DMS153 treated with DMSO at 0.1 percent for 48 hours (cell line): ENCODE measurements at regions not wholly inside any gene's neighbourhood (a gene's known extent, or its start where the extent isn't known, plus 50 kb on each side); places are given as distances from the start of the nearest gene placed in this dataset.

Experiments
- DNase-seq: peaks from one replicate; lab custom pipeline; 2025; ENCODE audit not compliant: unreplicated experiment; lab: John Stamatoyannopoulos, UW

- no peak for DNase-seq
Measured at GRCh38 chr1:14334336-14335176, 263.9 kb upstream of the KAZN start.

DNA sequence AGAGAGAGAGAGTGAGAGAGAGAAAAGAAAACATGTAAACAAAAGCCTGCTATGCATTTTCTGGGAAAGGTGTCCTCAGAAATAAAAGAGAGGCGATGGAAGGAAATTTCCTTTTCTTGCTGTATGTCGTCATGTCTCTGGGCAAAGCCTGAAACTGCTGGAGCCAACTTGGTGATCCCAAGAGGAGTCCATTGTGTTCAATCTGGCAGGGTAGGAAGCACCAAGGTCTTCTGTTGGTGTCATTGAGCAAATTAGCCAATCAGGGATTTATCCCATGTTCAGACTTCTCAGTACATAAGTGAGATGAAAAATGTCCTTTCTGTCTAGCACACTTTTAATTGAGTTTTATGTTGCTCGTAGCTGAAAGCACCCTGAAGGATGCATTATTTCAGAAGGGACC lies 260.0 kb upstream of the KAZN start:
- no peak for DNase-seq

- no peak for DNase-seq
Measured at GRCh38 chr1:14339288-14339687, 259.2 kb upstream of the KAZN start.

DNA sequence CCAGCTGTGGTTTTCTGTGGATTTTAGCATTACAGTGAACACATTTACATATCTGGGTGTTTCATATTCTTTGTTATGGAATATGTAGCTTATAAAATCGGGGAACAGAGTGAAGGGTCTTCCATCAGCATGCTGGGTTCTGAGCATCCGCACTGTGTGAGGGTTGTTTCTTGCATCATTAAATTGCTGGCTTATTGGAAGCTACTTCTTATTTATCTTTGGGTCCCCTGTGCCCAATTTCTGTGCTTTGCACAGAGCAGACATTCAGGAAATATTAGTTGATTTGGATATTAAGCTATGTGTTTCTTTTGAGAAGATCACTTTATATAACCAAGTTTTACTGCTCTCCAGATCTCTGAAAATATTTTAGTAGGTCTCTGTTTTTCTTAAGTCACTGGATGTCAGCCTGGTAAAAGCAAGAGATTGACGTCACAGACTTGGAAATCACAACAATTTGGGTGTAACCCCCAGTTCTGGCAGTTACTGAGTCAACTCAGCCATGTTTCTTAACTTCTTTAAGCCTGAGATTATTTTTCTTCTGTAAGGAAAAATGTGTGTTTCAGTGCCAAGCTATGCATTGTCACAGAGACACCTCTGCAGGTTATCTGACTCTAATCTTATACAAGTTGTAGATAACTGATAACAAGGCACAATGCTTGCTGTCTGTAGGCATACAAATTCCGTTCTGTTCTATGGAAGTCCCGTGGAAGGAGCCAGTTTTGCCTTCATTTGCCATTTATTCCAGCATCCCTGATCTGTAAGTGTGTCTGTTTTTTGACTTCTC lies 258.3 kb upstream of the KAZN start:
- no peak for DNase-seq

DNA sequence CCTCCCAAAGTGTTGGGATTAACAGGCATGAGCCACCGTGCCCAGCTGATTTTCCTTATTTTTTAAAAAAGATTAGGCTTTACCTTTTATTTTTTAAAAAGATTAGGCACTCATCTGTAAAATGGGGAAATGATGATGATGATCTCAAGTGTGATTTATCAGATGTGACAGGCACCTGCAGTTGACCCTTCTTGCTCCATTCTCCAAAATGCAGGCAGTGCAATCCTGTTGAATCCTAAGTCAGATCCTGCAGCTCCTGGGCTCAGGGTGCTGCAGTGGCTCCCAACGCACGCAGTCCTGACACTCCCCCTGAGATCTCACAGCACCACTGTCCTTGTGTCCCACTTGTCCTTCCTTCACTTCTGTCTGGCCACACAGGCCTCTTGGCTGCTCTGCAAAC lies 257.3 kb upstream of the KAZN start:
- DNase-seq: no peak

DNA sequence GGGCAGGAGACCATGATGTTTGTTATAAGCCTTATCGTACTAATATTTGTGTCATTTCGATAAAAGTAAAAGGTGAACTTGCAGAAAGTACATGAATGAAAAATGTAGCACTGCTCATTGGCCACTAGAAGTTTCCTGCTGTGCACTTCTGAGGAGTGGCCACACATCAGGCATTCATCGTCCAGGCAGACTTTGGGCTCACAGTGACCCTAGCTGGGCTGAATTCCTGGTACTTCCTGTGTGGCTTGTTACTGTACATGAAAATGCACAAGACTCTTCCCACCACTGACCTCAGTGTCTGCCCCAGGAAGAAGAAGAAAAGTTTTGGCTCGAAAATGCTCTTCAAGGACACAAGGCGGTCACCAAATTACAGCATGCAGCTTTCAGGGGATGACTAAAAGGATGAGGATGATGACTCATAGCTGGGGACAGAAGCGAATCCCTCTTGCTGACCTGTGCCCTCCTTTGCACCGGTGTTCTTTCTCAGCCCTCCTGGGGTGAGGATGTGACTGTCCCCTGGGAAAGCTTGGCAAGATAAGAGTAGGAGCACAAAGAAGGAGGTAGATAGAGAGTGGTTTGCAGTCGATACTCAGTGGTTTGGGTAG lies 252.4 kb upstream of the KAZN start:
- no peak for DNase-seq

GRCh38 chr1:14347186-14347585 lies 251.3 kb upstream of the KAZN start:
- no peak for DNase-seq

GRCh38 chr1:14347776-14348175 lies 250.7 kb upstream of the KAZN start:
- no peak for DNase-seq

GRCh38 chr1:14350197-14350596 lies 248.3 kb upstream of the KAZN start:
- DNase-seq: no peak

DNA sequence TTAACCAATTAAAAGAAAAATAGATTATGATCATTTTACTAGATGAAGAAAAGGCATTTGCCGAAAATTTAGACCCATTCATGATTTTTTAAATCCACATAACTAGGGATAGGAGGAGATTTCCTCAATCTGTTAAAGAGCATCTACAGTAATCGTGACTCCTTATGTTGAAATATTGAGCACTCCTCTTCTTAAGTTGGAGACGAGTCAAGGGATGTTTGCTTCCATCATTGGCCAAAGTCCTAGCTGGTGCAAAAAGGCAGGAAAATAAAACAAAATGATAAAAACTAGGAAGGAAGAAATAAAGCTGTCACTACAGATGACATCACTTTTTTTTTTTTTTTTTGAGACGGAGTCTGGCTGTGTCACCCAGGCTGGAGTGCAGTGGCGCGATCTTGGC lies 245.6 kb upstream of the KAZN start:
- no peak for DNase-seq

DNA sequence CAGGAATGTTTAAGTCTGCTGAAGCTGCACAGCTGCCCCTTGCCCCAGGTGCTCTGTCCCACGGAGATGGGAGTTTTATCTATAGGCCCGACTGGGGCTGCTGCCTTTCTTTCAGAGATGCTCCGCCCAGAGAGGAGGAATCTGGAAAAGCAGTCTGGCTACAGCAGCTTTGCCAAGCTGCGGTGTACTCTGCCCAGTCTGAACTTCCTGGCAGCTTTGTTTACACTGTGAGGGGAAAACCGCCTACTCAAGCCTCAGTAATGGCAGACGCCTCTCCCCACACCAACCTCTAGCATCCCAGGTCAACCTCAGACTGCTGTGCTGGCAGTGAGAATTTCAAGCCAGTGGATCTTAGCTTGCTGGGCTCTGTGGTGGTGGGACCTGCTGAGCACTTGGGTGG lies 237.5 kb upstream of the KAZN start:
- peak; percentile 55 for DNase-seq

- DNase-seq: no peak
Measured at GRCh38 chr1:14362331-14362730, 236.2 kb upstream of the KAZN start.

- DNase-seq: no peak
Measured at GRCh38 chr1:14363036-14363590, 235.4 kb upstream of the KAZN start.

DNA sequence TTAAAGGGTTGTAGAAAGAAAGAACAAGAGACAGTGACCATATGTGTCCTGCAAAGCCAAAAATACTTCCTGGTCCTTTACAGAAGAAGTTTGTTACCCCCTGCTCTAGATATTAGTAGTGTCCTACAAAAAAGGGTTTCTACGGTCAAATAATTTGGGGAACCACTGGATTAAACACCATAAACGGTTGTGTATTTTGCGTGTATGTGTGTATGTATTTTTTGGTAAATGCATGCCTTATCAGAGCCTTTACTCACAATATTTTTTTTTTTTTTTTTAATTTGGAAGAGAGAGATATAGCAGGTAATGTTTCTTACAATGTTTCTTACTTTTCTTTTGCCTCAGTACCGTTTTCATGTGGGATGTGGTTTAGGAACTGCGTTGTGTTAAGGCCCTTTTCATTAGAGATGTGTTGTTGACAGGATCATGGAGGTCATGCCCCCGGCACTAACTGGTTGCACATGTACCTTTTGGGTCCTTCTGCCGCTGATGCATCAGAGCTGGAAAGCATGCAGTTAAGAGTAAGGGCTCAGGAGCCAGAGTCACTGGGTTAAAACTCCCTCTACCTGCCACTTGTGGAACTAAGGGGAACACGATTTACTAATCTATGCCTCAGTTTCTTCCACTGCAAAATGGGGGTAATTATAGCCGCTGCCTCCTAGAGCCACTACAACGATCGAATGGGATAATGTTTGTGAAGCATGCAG lies 234.6 kb upstream of the KAZN start:
- no peak for DNase-seq

- DNase-seq: no peak
Measured at GRCh38 chr1:14365301-14365988, 233.0 kb upstream of the KAZN start.

GRCh38 chr1:14366091-14367018 lies 232.1 kb upstream of the KAZN start:
- DNase-seq: no peak

DNA sequence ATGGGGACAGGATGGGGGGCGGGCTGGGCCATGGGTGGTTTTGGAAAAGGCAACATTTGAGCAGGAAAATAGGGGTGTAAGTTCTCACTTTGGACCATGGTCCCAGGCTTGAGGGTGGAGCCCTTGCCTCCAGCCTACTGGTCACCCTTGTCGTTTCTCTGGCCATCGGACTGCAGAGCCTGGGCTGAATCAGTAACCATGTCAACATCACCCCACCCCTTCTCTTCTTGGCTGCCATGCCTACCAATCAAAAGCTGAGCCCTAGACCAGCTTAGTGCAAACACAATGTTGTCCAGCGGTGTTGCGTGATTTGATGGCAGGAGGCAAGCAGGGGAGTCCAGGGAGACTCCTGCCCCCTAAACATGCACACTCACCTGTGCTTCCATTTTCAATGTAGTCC lies 231.0 kb upstream of the KAZN start:
- DNase-seq: no peak

DNA sequence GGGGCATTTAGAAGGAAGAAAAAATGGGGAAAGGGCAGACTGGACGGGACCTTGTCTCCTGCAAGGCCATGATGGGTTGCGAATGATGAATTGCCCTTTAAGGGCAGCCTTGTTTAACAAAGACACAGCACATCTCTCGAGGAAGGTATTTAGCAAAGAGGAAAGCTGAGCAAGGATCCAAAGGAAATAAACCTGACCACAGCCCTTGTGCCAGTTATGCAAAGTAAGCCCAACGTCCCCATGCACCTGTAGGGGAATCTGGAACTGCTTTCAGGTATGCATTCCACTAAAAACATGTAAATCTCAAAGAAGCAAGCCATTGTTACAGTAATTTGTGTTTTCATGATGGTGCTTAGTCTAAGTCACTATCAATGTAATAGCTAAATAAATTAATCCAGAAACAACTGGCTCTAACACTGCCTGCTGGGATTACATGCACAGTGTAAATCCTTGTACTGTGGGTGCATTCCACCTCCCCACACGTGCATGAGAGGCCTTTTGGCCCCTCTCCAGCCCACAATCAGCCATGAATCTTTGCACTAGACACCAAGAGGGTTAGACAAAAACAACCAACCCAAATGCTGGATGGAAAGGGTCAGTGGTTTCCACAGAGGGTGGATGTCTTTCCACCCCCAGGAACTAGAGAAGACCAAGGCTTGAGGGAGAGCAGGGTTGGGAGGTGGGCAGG lies 228.8 kb upstream of the KAZN start:
- DNase-seq: no peak
